Naive thymus-derived CD8-positive, alpha-beta T cell (primary cell): ENCODE measurements at regions not wholly inside any gene's neighbourhood (a gene's known extent, or its start where the extent isn't known, plus 50 kb on each side); places are given as distances from the start of the nearest gene placed in this dataset.
A peak's percentile ranks its signal among the peaks of the same experiment; 100 is the strongest.
"Not testable (repeated sequence)": the region's sequence is repeated elsewhere in the genome, so short reads cannot be mapped to it uniquely, and the experiment has no call there.

Experiments used
- ATAC-seq, 2 donors: fragments of 150-1000 bp; cut with Tn5 transposase in 1 of 2; sonication (Bioruptor Pico), chemical (Tn5 transposase) in 1 of 2; 1 replicate in 1 of 2; 2 replicates in 1 of 2; pipeline ENCODE4 v1.10.0; 2021; ENCODE audit warnings: mild to moderate bottlenecking in 2 of 2, moderate library complexity in 2 of 2
- POLR2A ChIA-PET: fragments of 350-600 bp; sonication (Branson Sonifier 250); formaldehyde crosslinking; loops from one replicate; lab custom pipeline; 2021; ENCODE audit warnings: antibody characterized with exemption; lab: Charles Lee
- DNase-seq, 10 donors: peaks; one replicate each; pipeline versions ENCODE4 v3.0.0 to v3.0.0-alpha.2; 2020 to 2022
- H3K27ac Mint-ChIP-seq, 10 donors: one replicate each; pipeline ENCODE4 v1.8.0; 2020 to 2022; ENCODE audit warnings: mild to moderate bottlenecking in 10 of 10, mixed read lengths in 10 of 10, moderate library complexity in 4 of 10, inconsistent platforms in 1 of 10
- H3K27me3 Mint-ChIP-seq, 5 donors: one replicate each; pipeline ENCODE4 v1.8.0; 2021 to 2022; ENCODE audit warnings: mixed read lengths in 5 of 5
- H3K36me3 Mint-ChIP-seq, 3 donors: one replicate each; pipeline ENCODE4 v1.8.0; 2020 to 2022; ENCODE audit warnings: mixed read lengths in 3 of 3, mild to moderate bottlenecking in 2 of 3, inconsistent platforms in 1 of 3
- H3K4me1 Mint-ChIP-seq, 4 donors: one replicate each; pipeline ENCODE4 v1.8.0; 2021 to 2022; ENCODE audit warnings: mixed read lengths in 4 of 4
- H3K4me3 Mint-ChIP-seq, 10 donors: one replicate each; pipeline ENCODE4 v1.8.0; 2020 to 2022; ENCODE audit warnings: mild to moderate bottlenecking in 10 of 10, mixed read lengths in 10 of 10, moderate library complexity in 6 of 10, inconsistent platforms in 1 of 10
- H3K9me3 Mint-ChIP-seq, 9 donors: one replicate each; pipeline ENCODE4 v1.8.0; 2020 to 2022; ENCODE audit warnings: mixed read lengths in 9 of 9, mild to moderate bottlenecking in 3 of 9, inconsistent platforms in 1 of 9, moderate library complexity in 1 of 9

DNA sequence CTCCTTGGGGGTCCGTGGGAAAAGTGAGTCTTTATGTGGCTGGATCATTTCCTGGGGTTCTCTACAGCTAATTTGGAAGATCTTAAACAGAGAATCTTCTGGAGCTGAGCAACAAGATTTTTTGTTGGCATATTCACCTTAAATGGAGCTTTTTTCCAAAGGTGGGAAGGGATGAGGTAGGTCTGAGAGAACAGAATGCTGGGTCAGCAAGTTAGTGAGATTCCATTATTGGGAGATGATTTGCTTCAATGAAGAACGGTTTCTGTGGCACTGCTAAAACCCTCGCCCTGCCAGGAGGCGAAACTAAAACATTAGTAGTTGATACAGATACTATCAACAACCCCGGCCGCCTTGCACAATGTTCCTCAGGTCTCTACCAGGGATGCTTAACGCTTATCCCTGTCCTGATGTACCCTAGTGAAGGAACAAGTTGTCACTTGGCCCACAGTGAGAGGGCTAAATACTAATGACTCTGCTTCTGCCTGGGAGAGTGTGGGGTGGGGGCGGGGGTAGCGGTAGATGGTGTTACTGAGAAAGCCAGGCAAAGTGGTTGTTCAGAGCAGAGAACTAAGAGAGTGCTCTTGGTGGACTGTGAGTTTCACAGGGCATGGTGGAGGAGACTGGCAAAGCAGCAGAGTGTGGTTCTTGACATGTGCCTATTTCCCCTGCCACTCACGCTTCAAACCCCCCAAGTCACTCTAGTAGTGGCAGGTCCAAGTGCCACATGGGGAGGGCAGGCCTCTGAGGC is 63.7 kb upstream of the CYP2D6 start:
- H3K4me3 Mint-ChIP-seq, result peak overlapping the region in 4 of 10 donors; percentile 9 to 66 (median 40)
- peaks cover 24 to 76% (median 66%) of the 10 kb centered on the region in 4 donors for H3K4me1 Mint-ChIP-seq
- POLR2A ChIA-PET, result interaction anchor here (0.9 to 1.1 kb wide), 2 partner anchors 9 to 22 kb away, joined by 3 to 5 read pairs; no protein-coding TSS in a partner anchor
- H3K9me3 Mint-ChIP-seq, result no peaks in the 10 kb centered on the region
- no peak for ATAC-seq
- peaks cover 0 to 14% (median 0%) of the 10 kb centered on the region in 3 donors for H3K36me3 Mint-ChIP-seq
- peak overlapping the region in 6 of 10 donors; percentile 3 to 82 (median 24) for H3K27ac Mint-ChIP-seq
- no peaks in the 10 kb centered on the region for H3K27me3 Mint-ChIP-seq
- no peak for DNase-seq

GRCh38 chr22:42192547-42192946 is 61.9 kb upstream of the CYP2D6 start:
- Mint-ChIP-seq H3K4me1 (peaks cover 33 to 89% (median 75%) of the 10 kb centered on the region in 4 donors), H3K36me3 (peaks cover 0 to 25% (median 0%) of the 10 kb centered on the region in 3 donors), H3K4me3 (no peak overlapping the region), H3K27ac (peak overlapping the region in 2 of 10 donors; percentile 10 to 24), H3K9me3 (no peaks in the 10 kb centered on the region), H3K27me3 (no peaks in the 10 kb centered on the region)
- POLR2A ChIA-PET, result no interaction called here
- ATAC-seq (no peak), DNase-seq (no peak)

- POLR2A ChIA-PET, result no interaction called here
- Mint-ChIP-seq H3K27me3 (no peaks in the 10 kb centered on the region), H3K27ac (peak overlapping the region in 3 of 10 donors; percentile 19 to 43 (median 37)), H3K36me3 (peaks cover 0 to 22% (median 0%) of the 10 kb centered on the region in 3 donors), H3K4me1 (peaks cover 41 to 85% (median 78%) of the 10 kb centered on the region in 4 donors), H3K9me3 (no peaks in the 10 kb centered on the region), H3K4me3 (no peak overlapping the region)
- ATAC-seq (no peak), DNase-seq (no peak)
These were observed 59.7 kb upstream of the CYP2D6 start for GRCh38 chr22:42190274-42190673.

GRCh38 chr22:42189761-42190160 is 59.2 kb upstream of the CYP2D6 start:
- no peaks in the 10 kb centered on the region for H3K27me3 Mint-ChIP-seq
- H3K4me3 Mint-ChIP-seq, result no peak overlapping the region
- POLR2A ChIA-PET, result no interaction called here
- H3K9me3 Mint-ChIP-seq, result no peaks in the 10 kb centered on the region
- no peak for DNase-seq
- no peak for ATAC-seq
- H3K36me3 Mint-ChIP-seq, result peaks cover 0 to 22% (median 0%) of the 10 kb centered on the region in 3 donors
- peaks cover 40 to 84% (median 76%) of the 10 kb centered on the region in 4 donors for H3K4me1 Mint-ChIP-seq
- H3K27ac Mint-ChIP-seq, result peak overlapping the region in 2 of 10 donors; percentile 25 to 37

DNA sequence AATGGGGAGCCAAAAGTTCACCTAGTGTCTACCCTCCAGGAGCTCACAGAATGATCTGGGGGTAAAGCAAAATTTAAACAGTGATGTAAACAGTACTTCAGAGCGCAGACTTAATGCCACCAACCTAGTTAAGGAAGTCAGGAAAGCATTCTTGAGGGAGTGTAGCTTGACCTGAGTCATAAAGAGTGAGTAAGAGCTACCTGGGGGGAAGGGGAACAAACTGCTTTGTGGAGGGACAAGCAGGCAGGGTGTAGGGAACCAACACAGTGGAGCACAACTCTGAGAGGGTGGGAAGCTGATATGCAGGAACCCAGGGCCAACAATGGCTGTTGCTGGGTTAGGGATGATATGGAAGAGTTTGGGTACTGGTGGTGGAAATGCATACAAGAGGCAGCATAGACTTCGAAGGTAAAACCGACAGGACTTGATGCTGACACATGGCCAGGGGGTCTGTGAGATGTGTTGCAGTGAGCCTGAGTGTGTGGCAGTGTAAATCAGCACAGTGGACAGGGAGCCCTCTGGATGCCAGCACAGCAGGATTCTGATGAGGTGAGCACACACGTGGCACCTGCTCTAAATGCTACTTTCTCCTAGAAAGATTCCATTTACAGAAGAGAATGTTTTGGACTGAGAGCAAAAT is 58.3 kb upstream of the CYP2D6 start:
- DNase-seq, result no peak
- Mint-ChIP-seq H3K27ac (peak overlapping the region in 4 of 10 donors; percentile 8 to 45 (median 34)), H3K36me3 (peaks cover 0 to 22% (median 0%) of the 10 kb centered on the region in 3 donors), H3K4me1 (peaks cover 35 to 76% (median 73%) of the 10 kb centered on the region in 4 donors), H3K27me3 (no peaks in the 10 kb centered on the region), H3K9me3 (no peaks in the 10 kb centered on the region), H3K4me3 (no peak overlapping the region)
- POLR2A ChIA-PET, result no interaction called here
- no peak for ATAC-seq

DNA sequence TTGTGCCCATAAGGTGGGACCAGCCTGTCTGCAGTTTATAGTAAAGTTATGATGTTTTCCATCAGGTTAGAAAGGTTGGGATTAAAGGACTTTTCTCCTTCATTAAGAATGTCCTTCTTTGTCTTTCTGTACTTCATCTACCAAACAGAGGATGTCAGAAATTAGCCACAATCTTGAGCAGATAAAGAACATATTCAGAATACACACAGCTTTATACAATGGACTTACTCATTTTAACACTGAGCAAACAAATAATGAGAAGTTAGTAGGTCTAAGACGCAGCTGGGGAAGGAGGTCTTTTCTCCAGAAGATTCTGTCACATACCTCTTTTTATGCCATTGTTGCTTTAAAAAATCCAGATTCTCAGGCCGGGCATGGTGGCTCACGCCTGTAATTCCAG is 57.0 kb upstream of the CYP2D6 start:
- peak overlapping the region in 3 of 10 donors; percentile 15 to 41 (median 31) for H3K27ac Mint-ChIP-seq
- peaks cover 33 to 74% (median 72%) of the 10 kb centered on the region in 4 donors for H3K4me1 Mint-ChIP-seq
- ATAC-seq (no peak), DNase-seq (no peak)
- POLR2A ChIA-PET, result no interaction called here
- no peaks in the 10 kb centered on the region for H3K9me3 Mint-ChIP-seq
- no peak overlapping the region for H3K4me3 Mint-ChIP-seq
- H3K27me3 Mint-ChIP-seq, result no peaks in the 10 kb centered on the region
- peaks cover 0 to 22% (median 0%) of the 10 kb centered on the region in 3 donors for H3K36me3 Mint-ChIP-seq

DNA sequence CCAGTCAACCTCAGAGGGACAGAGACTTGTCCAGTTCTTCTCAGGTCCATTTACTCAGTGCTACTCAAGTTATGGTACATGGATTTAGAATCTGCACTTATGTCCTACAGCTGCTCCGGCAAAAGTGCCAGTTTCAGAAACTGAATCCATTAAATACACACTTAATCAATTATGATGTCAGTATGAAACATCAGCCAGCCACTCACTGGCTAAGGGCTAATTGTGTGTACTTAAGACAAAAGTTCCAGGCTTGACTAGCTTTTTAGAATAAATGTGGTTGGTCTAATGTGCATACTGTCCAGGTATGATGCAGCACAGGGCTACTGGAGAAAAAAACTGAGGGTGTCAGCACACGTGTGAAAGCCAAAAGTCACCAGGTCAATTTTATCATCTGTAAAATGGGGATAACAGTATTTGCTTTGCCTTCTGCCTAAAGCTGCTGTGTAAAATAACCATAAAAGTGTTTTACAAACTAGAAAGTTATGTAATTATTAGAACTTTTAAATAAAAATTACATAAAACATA is 55.4 kb upstream of the CYP2D6 start:
- peaks cover 32 to 81% (median 76%) of the 10 kb centered on the region in 4 donors for H3K4me1 Mint-ChIP-seq
- ATAC-seq (no peak), DNase-seq (no peak)
- H3K4me3 Mint-ChIP-seq, result no peak overlapping the region
- no peaks in the 10 kb centered on the region for H3K9me3 Mint-ChIP-seq
- H3K27ac Mint-ChIP-seq, result peak overlapping the region in 1 of 10 donors; percentile 14
- POLR2A ChIA-PET, result interaction anchor here (0.7 kb wide), 1 partner anchor 14 kb away, joined by 3 read pairs; no protein-coding TSS in a partner anchor
- peaks cover 0 to 20% (median 0%) of the 10 kb centered on the region in 3 donors for H3K36me3 Mint-ChIP-seq
- H3K27me3 Mint-ChIP-seq, result no peaks in the 10 kb centered on the region

- peaks cover 36 to 85% (median 78%) of the 10 kb centered on the region in 4 donors for H3K4me1 Mint-ChIP-seq
- no peak for ATAC-seq
- no peak overlapping the region for H3K4me3 Mint-ChIP-seq
- no peaks in the 10 kb centered on the region for H3K9me3 Mint-ChIP-seq
- peaks cover 0 to 20% (median 0%) of the 10 kb centered on the region in 3 donors for H3K36me3 Mint-ChIP-seq
- DNase-seq, result no peak
- peak overlapping the region in 1 of 10 donors; percentile 79 for H3K27ac Mint-ChIP-seq
- no peaks in the 10 kb centered on the region for H3K27me3 Mint-ChIP-seq
- POLR2A ChIA-PET, result no interaction called here
These were observed 54.2 kb upstream of the CYP2D6 start for GRCh38 chr22:42184852-42185251.

- H3K27ac Mint-ChIP-seq, result peak overlapping the region in 7 of 10 donors; percentile 8 to 77 (median 66)
- DNase-seq, H3K9me3 Mint-ChIP-seq, H3K27me3 Mint-ChIP-seq, ATAC-seq, POLR2A ChIA-PET, H3K4me3 Mint-ChIP-seq: not testable (repeated sequence)
- peaks cover 32 to 80% (median 72%) of the 10 kb centered on the region in 4 donors for H3K4me1 Mint-ChIP-seq
- H3K36me3 Mint-ChIP-seq, result peaks cover 0 to 21% (median 0%) of the 10 kb centered on the region in 3 donors
These were observed 53.0 kb upstream of the CYP2D6 start for GRCh38 chr22:42183461-42184059.

- H3K4me1 Mint-ChIP-seq, result peaks cover 27 to 70% (median 55%) of the 10 kb centered on the region in 4 donors
- H3K9me3 Mint-ChIP-seq, result no peaks in the 10 kb centered on the region
- no peaks in the 10 kb centered on the region for H3K27me3 Mint-ChIP-seq
- ATAC-seq, result peak; percentile 99 to 100
- POLR2A ChIA-PET, result interaction anchor here (0.5 to 1.9 kb wide), 3 partner anchors 100 to 425 kb away, joined by 3 to 7 read pairs (median 4); partner anchors contain the start of gene SMDT1
- peak overlapping the region; percentile 1 to 82 (median 57) for H3K4me3 Mint-ChIP-seq
- peak in 9 of 10 donors; percentile 27 to 81 (median 53) for DNase-seq
- peaks cover 0 to 38% (median 4%) of the 10 kb centered on the region in 3 donors for H3K36me3 Mint-ChIP-seq
- H3K27ac Mint-ChIP-seq, result peak overlapping the region; percentile 45 to 90 (median 74)
These were observed 49.8 kb upstream of the CYP2D6 start for GRCh38 chr22:42180349-42180842.
